K562 (cell line): ENCODE measurements at regions not wholly inside any gene's neighbourhood (a gene's known extent, or its start where the extent isn't known, plus 50 kb on each side); places are given as distances from the start of the nearest gene placed in this dataset.

Experiments
- ATAC-seq: fragments of 200-7000 bp; cut with Tn5 transposase; 3 replicates; pipeline ENCODE4 v1.9.1; 2020; ENCODE audit warnings: moderate library complexity
- BruUV-seq: library from RNA; stranded (reverse); fragments of 400-500 nt; replicated peaks from 2 replicates; lab custom pipeline; 2021; lab: Mats Ljungman, UMichigan
- CTCF ChIA-PET: fragments of 300-600 bp; formaldehyde crosslinking; extraction: SDS; loops from one replicate; lab custom pipeline; 2021; ENCODE audit warnings: low intra/inter-chr PET ratio; lab: Yijun Ruan, JAX
- POLR2A ChIA-PET: fragments of 300-600, 350-650 bp; sonication (Branson Sonifier 250); formaldehyde crosslinking; extraction: SDS; loops from one replicate; lab custom pipeline; 2021; ENCODE audit warnings: antibody characterized with exemption, inconsistent platforms; lab: Yijun Ruan, JAX
- DNase-seq, 4 experiments: peaks; one replicate each; pipeline versions ENCODE4 v3.0.0 to v3.0.0-alpha.2; 2011 to 2018; ENCODE audit warnings: low spot score in 3 of 4, mixed read lengths in 3 of 4; ENCODE audit errors: extremely low read depth in 1 of 4
- FAIRE-seq: peaks from 2 replicates; lab custom pipeline; 2011; peaks lifted over from hg19 to GRCh38; lab: Jason Lieb, UNC
- H2AFZ ChIP-seq: 2 replicates; pipeline ENCODE4 v1.6.0; 2011; ENCODE audit warnings: low read depth, low read length, control low read depth, inconsistent platforms
- H3K27ac ChIP-seq: fragments of 200-600 bp; 3 replicates; pipeline ENCODE4 v1.8.0; 2011; ENCODE audit warnings: low read depth, mild to moderate bottlenecking, control low read depth, inconsistent platforms, low read length, moderate library complexity, mixed read lengths; ENCODE audit errors: extremely low read depth
- H3K27me3 ChIP-seq, 2 experiments: fragments of 300-600 bp in 1 of 2; 2 replicates in 1 of 2; 3 replicates in 1 of 2; pipeline versions ENCODE4 v1.6.0 to v1.8.0; 2011; ENCODE audit warnings: inconsistent platforms in 2 of 2, low read length in 2 of 2, mild to moderate bottlenecking in 1 of 2, mixed read lengths in 1 of 2, moderate library complexity in 1 of 2; ENCODE audit not compliant: control insufficient read depth in 2 of 2, insufficient read depth in 2 of 2
- H3K36me3 ChIP-seq: fragments of 300-600 bp; 3 replicates; pipeline ENCODE4 v1.8.0; 2011; ENCODE audit warnings: mild to moderate bottlenecking, low read length, inconsistent platforms; ENCODE audit not compliant: control insufficient read depth, insufficient read depth
- H3K4me1 ChIP-seq, 2 experiments: fragments of 200-600 bp in 1 of 2; replicated peaks in 1 of 2; 2 replicates in 1 of 2; 3 replicates in 1 of 2; pipeline versions ENCODE4 v1.5.1 to v1.8.0; 2011; ENCODE audit warnings: inconsistent platforms in 2 of 2, low read length in 2 of 2, mild to moderate bottlenecking in 1 of 2, mixed read lengths in 1 of 2, moderate library complexity in 1 of 2; ENCODE audit not compliant: control insufficient read depth in 2 of 2, insufficient read depth in 2 of 2
- H3K4me2 ChIP-seq: 2 replicates; pipeline ENCODE4 v1.6.1; 2011; ENCODE audit warnings: low read length, control low read depth, inconsistent platforms, mixed read lengths; ENCODE audit not compliant: insufficient read depth
- H3K4me3 ChIP-seq: fragments of 200-600 bp; sonication (generic), shearing (Covaris generic); 2 replicates; pipeline ENCODE4 v1.5.1; 2016; ENCODE audit warnings: control low read depth, inconsistent platforms
- H3K79me2 ChIP-seq: fragments of 200-600 bp; 3 replicates; pipeline ENCODE4 v1.8.0; 2011; ENCODE audit warnings: low read length, inconsistent platforms; ENCODE audit not compliant: control insufficient read depth, insufficient read depth
- H3K9ac ChIP-seq, 2 experiments: 2 replicates each; pipeline versions ENCODE4 v1.6.0 to v1.6.1; 2011; ENCODE audit warnings: low read depth in 2 of 2, low read length in 2 of 2, control low read depth in 1 of 2, inconsistent platforms in 1 of 2, mild to moderate bottlenecking in 1 of 2, mixed read lengths in 1 of 2; ENCODE audit not compliant: insufficient read depth in 1 of 2
- H3K9me1 ChIP-seq: one replicate; pipeline ENCODE4 v1.6.0; 2011; ENCODE audit warnings: inconsistent platforms, mild to moderate bottlenecking, low read length, moderate library complexity; ENCODE audit not compliant: control insufficient read depth, insufficient read depth
- H3K9me3 ChIP-seq: replicated peaks from 2 replicates; pipeline ENCODE4 v1.5.1; 2011; ENCODE audit warnings: low read depth, low read length, inconsistent platforms; ENCODE audit not compliant: control insufficient read depth, insufficient read depth
- H4K20me1 ChIP-seq: replicated peaks from 2 replicates; pipeline ENCODE4 v1.6.1; 2011; ENCODE audit warnings: low read length, inconsistent platforms, mixed read lengths; ENCODE audit not compliant: control insufficient read depth, insufficient read depth
- BCL6 ChIP-seq: fragments of 250-450 bp; sonication (Bioruptor Pico); IDR thresholded peaks from 2 replicates; pipeline ENCODE4 v1.4.0; 2020
- BRD4 ChIP-seq: fragments of 200-600 bp; sonication (generic); IDR thresholded peaks from 2 replicates; pipeline ENCODE4 v1.6.1; 2017; ENCODE audit warnings: inconsistent platforms
- EP400 ChIP-seq: fragments of 450-650 bp; IDR thresholded peaks from 2 replicates; pipeline ENCODE4 v1.6.1; 2017; ENCODE audit warnings: antibody characterized with exemption, mild to moderate bottlenecking, moderate library complexity
- HLTF ChIP-seq: fragments of 450-650 bp; IDR thresholded peaks from 2 replicates; pipeline ENCODE4 v1.6.1; 2016
- PHTF2 ChIP-seq: fragments of 250-450 bp; sonication (Bioruptor Pico); IDR thresholded peaks from 2 replicates; pipeline ENCODE4 v1.5.0; 2021; ENCODE audit warnings: mild to moderate bottlenecking
- UBTF ChIP-seq, 2 experiments: IDR thresholded peaks; 2 replicates each; pipeline ENCODE4 v1.6.1; 2012; ENCODE audit warnings: improper control_type of control experiment in 2 of 2, low read depth in 2 of 2, low read length in 2 of 2, borderline replicate concordance in 1 of 2
- ZC3H11A ChIP-seq: IDR thresholded peaks from 2 replicates; pipeline ENCODE4 v1.6.1; 2012; ENCODE audit warnings: low read depth, low read length, improper control_type of control experiment
- ZNF561 ChIP-seq: fragments of 450-650 bp; formaldehyde crosslinking; conservative IDR thresholded peaks from 2 replicates; pipeline ENCODE4 v1.4.0; 2020; ENCODE audit warnings: mild to moderate bottlenecking, moderate library complexity
- WGBS: fragments of 100-300 bp; shearing (Covaris generic); methylation state at CpG from one replicate; pipeline ENCODE4 v1.1.6; 2016; ENCODE audit warnings: low coverage, mixed read lengths; ENCODE audit not compliant: insufficient coverage; ENCODE audit errors: missing lambda C conversion rate; 5-methylcytosine and 5-hydroxymethylcytosine counted together
- in situ Hi-C: fragments of 300-500 bp; cut with MboI; formaldehyde crosslinking; loops from 4 replicates; pipeline ENCODE4 v1.15.0; 2018; ENCODE audit warnings: inconsistent platforms, mixed read lengths
- intact Hi-C: fragments of 100-400 bp; cut with micrococcal nuclease; formaldehyde crosslinking; loops from 2 replicates; pipeline ENCODE4 v1.14.2; 2022

- Histone ChIP-seq H3K36me3 (no peaks in the 10 kb centered on the region), H3K4me2 (no peak overlapping the region), H3K9me1 (no peaks in the 10 kb centered on the region), H4K20me1 (no peaks in the 10 kb centered on the region), H3K79me2 (no peaks in the 10 kb centered on the region), H3K27me3 (no peaks in the 10 kb centered on the region), H3K9ac (no peak overlapping the region), H2AFZ (no peak overlapping the region), H3K27ac (no peak overlapping the region), H3K4me1 (no peaks in the 10 kb centered on the region), H3K9me3 (no peaks in the 10 kb centered on the region), H3K4me3 (no peak overlapping the region)
- ChIA-PET CTCF (no interaction called here), POLR2A (no interaction called here)
- no TSS peak for BruUV-seq
- no peak for DNase-seq
- no peak for ATAC-seq
- WGBS, result 0% methylated on average over 1 of the region's 1 CpG
- TF ChIP-seq BCL6 (no peak), BRD4 (no peak), HLTF (no peak), EP400 (no peak), UBTF (IDR thresholded peaks at IDR 0.05; ENCODE audit: borderline replicate concordance in 1 of 2, low read depth in 2 of 2, low read length in 2 of 2) (no peak), ZNF561 (no peak), ZC3H11A (no peak), PHTF2 (no peak)
- in situ Hi-C loops (no loop called here), intact Hi-C loops (no loop called here)
- no peak for FAIRE-seq
Measured at GRCh38 chr4:13763707-13764106, 136.2 kb upstream of the BOD1L1 start.
